Lower lobe of right lung (tissue), 2 donors: ENCODE measurements at regions not wholly inside any gene's neighbourhood (a gene's known extent, or its start where the extent isn't known, plus 50 kb on each side); places are given as distances from the start of the nearest gene placed in this dataset.
"Not testable (repeated sequence)": the region's sequence is repeated elsewhere in the genome, so short reads cannot be mapped to it uniquely, and the experiment has no call there.

Source experiments
- ATAC-seq, 2 donors: fragments of 200-7000 bp; cut with Tn5 transposase; one replicate each; pipeline ENCODE4 v1.9.1; 2020 to 2022; ENCODE audit warnings: mild to moderate bottlenecking in 2 of 2, moderate library complexity in 2 of 2
- DNase-seq: peaks from one replicate; pipeline ENCODE4 v3.0.0-alpha.2; 2020
- H3K27ac ChIP-seq: fragments of 200-600 bp; one replicate; pipeline ENCODE4 v1.8.0; 2022
- H3K27me3 ChIP-seq: fragments of 200-600 bp; one replicate; pipeline ENCODE4 v1.8.0; 2022; ENCODE audit warnings: low read depth
- H3K36me3 ChIP-seq: fragments of 200-600 bp; one replicate; pipeline ENCODE4 v1.8.0; 2022; ENCODE audit warnings: mild to moderate bottlenecking
- H3K4me1 ChIP-seq: fragments of 200-600 bp; one replicate; pipeline ENCODE4 v1.8.0; 2022
- H3K4me3 ChIP-seq: fragments of 200-600 bp; one replicate; pipeline ENCODE4 v1.8.0; 2022; ENCODE audit warnings: mild to moderate bottlenecking
- H3K9me3 ChIP-seq: fragments of 200-600 bp; one replicate; pipeline ENCODE4 v1.8.0; 2022
- intact Hi-C: fragments of 100-400 bp; cut with DNase I; formaldehyde crosslinking; loops from one replicate; pipeline ENCODE4 v1.11.0; 2022
- TF ChIP-seq, protein P1 (sequence below): fragments of 200-600 bp; IDR thresholded peaks from one replicate; pipeline ENCODE4 v1.8.0; 2022; ENCODE audit warnings: antibody characterized with exemption, mild to moderate bottlenecking
- donor health status: DM: no; HTN: yes; CAD: no; lungs with severe emphysema.

DNA sequence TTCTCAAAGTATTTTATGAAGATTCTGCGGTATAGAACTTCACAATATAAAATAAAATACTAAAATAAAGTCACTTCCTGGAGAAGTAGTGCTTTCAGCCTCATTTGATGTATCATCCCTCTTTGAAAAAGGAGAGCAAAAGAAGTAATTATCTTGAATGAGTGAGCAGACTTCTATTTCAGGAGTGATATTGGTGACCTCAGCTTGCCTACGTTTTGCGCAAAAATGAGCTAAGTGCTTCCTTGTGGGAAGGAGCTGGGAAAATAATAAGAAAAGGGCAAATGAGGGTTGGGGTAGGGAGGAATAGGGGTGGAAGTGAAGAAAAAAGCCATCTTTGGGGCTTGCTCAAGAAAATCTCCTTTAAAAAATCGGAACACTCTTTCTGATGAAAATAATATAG is 1773.6 kb downstream of the OLFM4 start:
- no peak for ATAC-seq
- no peaks in the 10 kb centered on the region for H3K4me1 ChIP-seq
- H3K36me3 ChIP-seq: no peaks in the 10 kb centered on the region
- intact Hi-C loops: no loop called here
- H3K27ac ChIP-seq: no peak overlapping the region
- H3K9me3 ChIP-seq: no peaks in the 10 kb centered on the region
- DNase-seq: no peak
- H3K4me3 ChIP-seq: no peak overlapping the region
- H3K27me3 ChIP-seq: no peaks in the 10 kb centered on the region
- TF ChIP-seq, protein P1, sequence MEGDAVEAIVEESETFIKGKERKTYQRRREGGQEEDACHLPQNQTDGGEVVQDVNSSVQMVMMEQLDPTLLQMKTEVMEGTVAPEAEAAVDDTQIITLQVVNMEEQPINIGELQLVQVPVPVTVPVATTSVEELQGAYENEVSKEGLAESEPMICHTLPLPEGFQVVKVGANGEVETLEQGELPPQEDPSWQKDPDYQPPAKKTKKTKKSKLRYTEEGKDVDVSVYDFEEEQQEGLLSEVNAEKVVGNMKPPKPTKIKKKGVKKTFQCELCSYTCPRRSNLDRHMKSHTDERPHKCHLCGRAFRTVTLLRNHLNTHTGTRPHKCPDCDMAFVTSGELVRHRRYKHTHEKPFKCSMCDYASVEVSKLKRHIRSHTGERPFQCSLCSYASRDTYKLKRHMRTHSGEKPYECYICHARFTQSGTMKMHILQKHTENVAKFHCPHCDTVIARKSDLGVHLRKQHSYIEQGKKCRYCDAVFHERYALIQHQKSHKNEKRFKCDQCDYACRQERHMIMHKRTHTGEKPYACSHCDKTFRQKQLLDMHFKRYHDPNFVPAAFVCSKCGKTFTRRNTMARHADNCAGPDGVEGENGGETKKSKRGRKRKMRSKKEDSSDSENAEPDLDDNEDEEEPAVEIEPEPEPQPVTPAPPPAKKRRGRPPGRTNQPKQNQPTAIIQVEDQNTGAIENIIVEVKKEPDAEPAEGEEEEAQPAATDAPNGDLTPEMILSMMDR: no peak

GRCh38 chr13:54805743-54806142 is 1777.1 kb downstream of the OLFM4 start:
- DNase-seq (no peak), ATAC-seq (no peak)
- Histone ChIP-seq H3K27ac (no peak overlapping the region), H3K36me3 (no peaks in the 10 kb centered on the region), H3K27me3 (no peaks in the 10 kb centered on the region), H3K4me1 (no peaks in the 10 kb centered on the region), H3K9me3 (no peaks in the 10 kb centered on the region), H3K4me3 (no peak overlapping the region)
- TF ChIP-seq, protein P1: no peak
- intact Hi-C loops: no loop called here

GRCh38 chr13:54821938-54822470 is 1793.4 kb downstream of the OLFM4 start:
- H3K4me1 ChIP-seq, ATAC-seq, intact Hi-C loops, H3K36me3 ChIP-seq, H3K27ac ChIP-seq, H3K27me3 ChIP-seq, H3K4me3 ChIP-seq, DNase-seq, H3K9me3 ChIP-seq: not testable (repeated sequence)

- H3K27ac ChIP-seq, H3K4me1 ChIP-seq, ATAC-seq, intact Hi-C loops, H3K36me3 ChIP-seq, H3K4me3 ChIP-seq, DNase-seq, H3K9me3 ChIP-seq, H3K27me3 ChIP-seq: not testable (repeated sequence)
Measured at GRCh38 chr13:54829391-54830068, 1800.9 kb downstream of the OLFM4 start.

GRCh38 chr13:54836273-54836672 is 1807.7 kb downstream of the OLFM4 start:
- ATAC-seq (no peak), DNase-seq (no peak)
- Histone ChIP-seq H3K4me3 (no peak overlapping the region), H3K36me3 (no peaks in the 10 kb centered on the region), H3K27ac (no peak overlapping the region), H3K27me3 (no peaks in the 10 kb centered on the region), H3K9me3 (no peaks in the 10 kb centered on the region), H3K4me1 (no peaks in the 10 kb centered on the region)
- intact Hi-C loops: no loop called here
- TF ChIP-seq, protein P1: no peak

DNA sequence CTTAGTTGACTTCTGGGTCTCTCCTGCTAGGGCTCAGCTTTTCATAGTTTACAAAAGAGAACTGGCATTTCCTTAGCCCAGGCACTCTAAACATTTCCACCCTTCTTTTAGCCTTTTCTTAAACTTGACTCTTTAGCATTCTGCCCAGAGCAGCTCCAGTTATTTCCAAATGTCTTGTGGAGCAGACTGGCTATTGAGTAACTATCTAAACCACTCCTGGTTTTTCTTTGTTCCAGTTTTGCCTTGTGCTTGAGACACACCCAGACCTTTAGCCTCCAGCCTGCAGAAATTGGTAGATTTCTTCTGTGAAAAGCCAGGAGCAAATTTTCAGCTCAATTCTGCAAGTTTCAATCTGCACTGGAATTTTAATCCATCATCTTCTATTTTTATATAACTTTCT is 1813.1 kb downstream of the OLFM4 start:
- Histone ChIP-seq H3K36me3 (no peaks in the 10 kb centered on the region), H3K4me1 (no peaks in the 10 kb centered on the region), H3K9me3 (no peaks in the 10 kb centered on the region), H3K27me3 (no peaks in the 10 kb centered on the region), H3K27ac (no peak overlapping the region), H3K4me3 (no peak overlapping the region)
- DNase-seq (no peak), ATAC-seq (no peak)
- intact Hi-C loops: no loop called here
- TF ChIP-seq, protein P1: no peak
